Liver (tissue), 7 donors: ENCODE measurements at regions not wholly inside any gene's neighbourhood (a gene's known extent, or its start where the extent isn't known, plus 50 kb on each side); places are given as distances from the start of the nearest gene placed in this dataset.

Source experiments
- DNase-seq: peaks from one replicate; pipeline ENCODE4 v3.0.0-alpha.2; 2017; ENCODE audit warnings: low spot score
- H3K27ac ChIP-seq, 2 donors: one replicate each; pipeline ENCODE4 v1.7.0; 2013; ENCODE audit warnings: inconsistent platforms in 2 of 2, low read length in 2 of 2, control low read depth in 1 of 2, low read depth in 1 of 2, mild to moderate bottlenecking in 1 of 2
- H3K27me3 ChIP-seq, 4 donors: one replicate each; pipeline versions ENCODE4 v1.6.1 to v1.7.0; 2013; ENCODE audit warnings: low read length in 3 of 4, inconsistent platforms in 1 of 4, mild to moderate bottlenecking in 1 of 4, moderate library complexity in 1 of 4; ENCODE audit not compliant: control insufficient read depth in 4 of 4, insufficient read depth in 4 of 4
- H3K36me3 ChIP-seq, 4 donors: one replicate each; pipeline versions ENCODE4 v1.6.1 to v1.7.0; 2013; ENCODE audit warnings: low read length in 3 of 4, mild to moderate bottlenecking in 3 of 4, low read depth in 1 of 4, moderate library complexity in 1 of 4; ENCODE audit not compliant: control insufficient read depth in 4 of 4, insufficient read depth in 3 of 4
- H3K4me1 ChIP-seq, 4 donors: one replicate each; pipeline versions ENCODE4 v1.6.1 to v1.7.0; 2013; ENCODE audit warnings: low read length in 3 of 4, mild to moderate bottlenecking in 3 of 4, moderate library complexity in 1 of 4; ENCODE audit not compliant: control insufficient read depth in 4 of 4, insufficient read depth in 4 of 4
- H3K4me3 ChIP-seq, 3 donors: one replicate each; pipeline versions ENCODE4 v1.6.1 to v1.7.0; 2013; ENCODE audit warnings: low read length in 3 of 3, control low read depth in 1 of 3, low read depth in 1 of 3, mild to moderate bottlenecking in 1 of 3
- H3K9ac ChIP-seq, 2 donors: one replicate each; pipeline ENCODE4 v1.7.0; 2013; ENCODE audit warnings: low read length in 2 of 2, mild to moderate bottlenecking in 2 of 2, moderate library complexity in 2 of 2, control low read depth in 1 of 2, low read depth in 1 of 2
- H3K9me3 ChIP-seq, 4 donors: one replicate each; pipeline versions ENCODE4 v1.6.1 to v1.7.0; 2013; ENCODE audit warnings: low read length in 3 of 4; ENCODE audit not compliant: control insufficient read depth in 4 of 4
- ATF3 ChIP-seq: IDR thresholded peaks from 2 replicates; pipeline ENCODE4 v1.6.1; 2016; ENCODE audit warnings: antibody characterized with exemption
- EGR1 ChIP-seq, 2 donors: IDR thresholded peaks; 2 replicates each; pipeline ENCODE4 v1.6.1; 2016 to 2018; ENCODE audit warnings: antibody characterized with exemption in 2 of 2, low read depth in 2 of 2
- FOXA1 ChIP-seq: IDR thresholded peaks from 2 replicates; pipeline ENCODE4 v1.6.1; 2016; ENCODE audit warnings: antibody characterized with exemption
- FOXA2 ChIP-seq: IDR thresholded peaks from 2 replicates; pipeline ENCODE4 v1.6.1; 2016; ENCODE audit warnings: antibody characterized with exemption
- GABPA ChIP-seq, 2 donors: IDR thresholded peaks in 1 of 2; conservative IDR thresholded peaks in 1 of 2; 2 replicates each; pipeline ENCODE4 v1.6.1; 2016; ENCODE audit warnings: antibody characterized with exemption in 2 of 2, mild to moderate bottlenecking in 1 of 2, moderate library complexity in 1 of 2
- HNF4A ChIP-seq, 2 donors: conservative IDR thresholded peaks; 2 replicates each; pipeline ENCODE4 v1.6.1; 2016; ENCODE audit warnings: antibody characterized with exemption in 2 of 2, mild to moderate bottlenecking in 2 of 2
- HNF4G ChIP-seq: IDR thresholded peaks from 2 replicates; pipeline ENCODE4 v1.6.1; 2016; ENCODE audit warnings: antibody characterized with exemption
- JUND ChIP-seq, 2 donors: IDR thresholded peaks; 2 replicates each; pipeline ENCODE4 v1.6.1; 2016; ENCODE audit warnings: antibody characterized with exemption in 2 of 2
- MAX ChIP-seq: IDR thresholded peaks from 2 replicates; pipeline ENCODE4 v1.6.1; 2016; ENCODE audit warnings: antibody characterized with exemption
- RAD21 ChIP-seq, 2 donors: IDR thresholded peaks; 2 replicates each; pipeline ENCODE4 v1.6.1; 2016; ENCODE audit warnings: antibody characterized with exemption in 2 of 2, mild to moderate bottlenecking in 2 of 2
- REST ChIP-seq: IDR thresholded peaks from 2 replicates; pipeline ENCODE4 v1.6.1; 2016; ENCODE audit warnings: antibody characterized with exemption, mild to moderate bottlenecking
- RXRA ChIP-seq, 2 donors: IDR thresholded peaks; 2 replicates each; pipeline ENCODE4 v1.6.1; 2017 to 2018; ENCODE audit warnings: antibody characterized with exemption in 2 of 2, mild to moderate bottlenecking in 1 of 2
- SP1 ChIP-seq: IDR thresholded peaks from 2 replicates; pipeline ENCODE4 v1.6.1; 2018; ENCODE audit warnings: antibody characterized with exemption, mild to moderate bottlenecking
- TAF1 ChIP-seq: conservative IDR thresholded peaks from 2 replicates; pipeline ENCODE4 v1.6.1; 2016; ENCODE audit warnings: antibody characterized with exemption, mild to moderate bottlenecking
- YY1 ChIP-seq: IDR thresholded peaks from 2 replicates; pipeline ENCODE4 v1.6.1; 2016; ENCODE audit warnings: antibody characterized with exemption, mild to moderate bottlenecking
- ZBTB33 ChIP-seq: IDR thresholded peaks from 2 replicates; pipeline ENCODE4 v1.6.1; 2016; ENCODE audit warnings: antibody characterized with exemption
- WGBS: extraction: QIAGEN DNeasy Blood & Tissue Kit; methylation state at CpG from one replicate; pipeline ENCODE4 v1.1.7; 2013; 5-methylcytosine and 5-hydroxymethylcytosine counted together
- donor health status: healthy.
- donor health status: healthy.
- donor health status: healthy.
- donor health status: healthy.

- TF ChIP-seq MAX: no peak
- TF ChIP-seq RXRA (IDR thresholded peaks at IDR 0.05): no peak
- TF ChIP-seq GABPA (IDR thresholded peaks at IDR 0.05 in 1 of 2, conservative IDR thresholded peaks at IDR 0.05 in 1 of 2): no peak
- TF ChIP-seq FOXA2: no peak
- no peak for TF ChIP-seq YY1
- no peak for TF ChIP-seq TAF1
- TF ChIP-seq ATF3: no peak
- TF ChIP-seq HNF4G: no peak
These were observed 285.5 kb downstream of the ZBBX start (continued) for GRCh38 chr3:167094632-167095031.

- Histone ChIP-seq H3K36me3 (no peaks in the 10 kb centered on the region), H3K27ac (no peak overlapping the region), H3K27me3 (no peaks in the 10 kb centered on the region), H3K9ac (no peak overlapping the region), H3K4me1 (no peaks in the 10 kb centered on the region), H3K9me3 (no peaks in the 10 kb centered on the region), H3K4me3 (no peak overlapping the region)
- TF ChIP-seq EGR1 (IDR thresholded peaks at IDR 0.05; ENCODE audit: low read depth in 2 of 2) (no peak), REST (no peak), RAD21 (IDR thresholded peaks at IDR 0.05) (no peak), HNF4A (conservative IDR thresholded peaks at IDR 0.05) (no peak), FOXA1 (no peak), SP1 (no peak), RXRA (IDR thresholded peaks at IDR 0.05) (no peak), YY1 (no peak), GABPA (IDR thresholded peaks at IDR 0.05 in 1 of 2, conservative IDR thresholded peaks at IDR 0.05 in 1 of 2) (no peak), ATF3 (no peak), MAX (no peak), ZBTB33 (no peak), JUND (IDR thresholded peaks at IDR 0.05) (no peak), FOXA2 (no peak)
- no peak for DNase-seq
- WGBS: 44% methylated on average over 2 of the region's 2 CpGs
These were observed 288.9 kb downstream of the ZBBX start for GRCh38 chr3:167091226-167091625.
